ENCODE measurements at regions not wholly inside any gene's neighbourhood (a gene's known extent, or its start where the extent isn't known, plus 50 kb on each side); places are given as distances from the start of the nearest gene placed in this dataset.

- Histone ChIP-seq H4K20me1 (no peaks in the 10 kb centered on the region), H3K27me3 (no peaks in the 10 kb centered on the region), H3K9ac (no peak overlapping the region), H3K9me3 (replicated peaks in 1 of 11) (peaks cover 0 to 4% (median 0%) of the 10 kb centered on the region in 11 experiments; a peak in 2 of 22 replicates), H3K27ac (no peak overlapping the region), H3K36me3 (no peaks in the 10 kb centered on the region), H3K4me2 (no peak overlapping the region), H3K4me1 (no peaks in the 10 kb centered on the region), H3K4me3 (no peak overlapping the region)
- no peak for TF ChIP-seq Cebpa-rat (IDR thresholded peaks at IDR 0.05)
These were observed 217.3 kb upstream of the EEA1 start for GRCh38 chr12:93146263-93146939.

DNA sequence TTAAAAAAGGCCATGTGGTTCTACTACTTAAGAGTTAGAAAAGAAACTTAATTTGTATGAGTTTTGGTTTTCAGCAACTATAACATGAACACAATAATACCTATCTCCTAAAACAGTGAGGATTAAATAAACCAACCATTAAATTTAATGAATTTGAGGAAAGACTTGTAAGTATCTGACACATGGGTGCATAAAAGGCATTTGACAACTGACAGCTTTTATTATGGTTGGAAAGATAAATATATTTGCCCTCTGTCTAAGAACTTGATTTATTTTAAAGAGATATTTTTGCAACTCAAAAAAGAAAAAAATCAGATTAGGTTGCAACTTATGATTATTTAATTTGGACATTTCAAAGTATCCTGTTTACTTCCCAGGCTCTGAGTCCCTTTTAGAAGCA lies 217.9 kb upstream of the EEA1 start:
- no peak overlapping the region for H3K27ac ChIP-seq
- no peak overlapping the region for H3K4me2 ChIP-seq
- H3K36me3 ChIP-seq, result no peaks in the 10 kb centered on the region
- H3K4me3 ChIP-seq, result no peak overlapping the region
- H3K27me3 ChIP-seq, result no peaks in the 10 kb centered on the region
- no peaks in the 10 kb centered on the region for H3K4me1 ChIP-seq
- no peak overlapping the region for H3K9ac ChIP-seq
- no peak for TF ChIP-seq Cebpa-rat (IDR thresholded peaks at IDR 0.05)
- H3K9me3 ChIP-seq (replicated peaks in 1 of 11), result no peaks in the 10 kb centered on the region
- no peaks in the 10 kb centered on the region for H4K20me1 ChIP-seq

DNA sequence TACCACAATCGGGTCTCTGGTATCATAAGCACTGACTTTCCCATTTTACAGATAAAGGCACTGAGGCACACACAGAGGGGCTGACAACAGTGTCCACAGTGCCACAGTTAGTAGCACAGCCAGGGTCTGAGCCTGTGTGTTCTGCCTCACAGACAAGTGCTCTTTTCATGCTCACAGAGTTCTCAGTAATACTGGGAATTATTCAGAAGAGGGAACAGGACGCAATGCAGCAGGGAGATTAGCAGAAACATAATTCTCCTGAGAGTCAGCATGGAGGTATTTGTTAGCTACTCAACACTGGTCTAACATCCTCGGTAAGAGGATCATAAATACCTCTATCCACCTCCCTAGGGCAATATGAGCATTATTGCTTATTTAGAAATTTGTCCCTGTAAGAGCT lies 219.3 kb upstream of the EEA1 start:
- H3K4me3 ChIP-seq, result no peak overlapping the region
- H3K9me3 ChIP-seq (replicated peaks in 1 of 11), result no peaks in the 10 kb centered on the region
- no peaks in the 10 kb centered on the region for H3K36me3 ChIP-seq
- no peaks in the 10 kb centered on the region for H3K4me1 ChIP-seq
- no peak overlapping the region for H3K4me2 ChIP-seq
- no peaks in the 10 kb centered on the region for H3K27me3 ChIP-seq
- TF ChIP-seq Cebpa-rat (IDR thresholded peaks at IDR 0.05), result no peak
- no peaks in the 10 kb centered on the region for H4K20me1 ChIP-seq
- H3K27ac ChIP-seq, result no peak overlapping the region
- H3K9ac ChIP-seq, result no peak overlapping the region

GRCh38 chr12:93149229-93149628 lies 220.1 kb upstream of the EEA1 start:
- Histone ChIP-seq H3K9ac (no peak overlapping the region), H3K9me3 (replicated peaks in 1 of 11) (0 out of 22 replicates have a peak, but pooled peaks cover 0 to 1% (median 0%) of the 10 kb centered on the region in 11 experiments), H3K4me1 (no peaks in the 10 kb centered on the region), H3K27ac (no peak overlapping the region), H4K20me1 (no peaks in the 10 kb centered on the region), H3K27me3 (no peaks in the 10 kb centered on the region), H3K4me2 (no peak overlapping the region), H3K4me3 (no peak overlapping the region), H3K36me3 (no peaks in the 10 kb centered on the region)
- no peak for TF ChIP-seq Cebpa-rat (IDR thresholded peaks at IDR 0.05)

DNA sequence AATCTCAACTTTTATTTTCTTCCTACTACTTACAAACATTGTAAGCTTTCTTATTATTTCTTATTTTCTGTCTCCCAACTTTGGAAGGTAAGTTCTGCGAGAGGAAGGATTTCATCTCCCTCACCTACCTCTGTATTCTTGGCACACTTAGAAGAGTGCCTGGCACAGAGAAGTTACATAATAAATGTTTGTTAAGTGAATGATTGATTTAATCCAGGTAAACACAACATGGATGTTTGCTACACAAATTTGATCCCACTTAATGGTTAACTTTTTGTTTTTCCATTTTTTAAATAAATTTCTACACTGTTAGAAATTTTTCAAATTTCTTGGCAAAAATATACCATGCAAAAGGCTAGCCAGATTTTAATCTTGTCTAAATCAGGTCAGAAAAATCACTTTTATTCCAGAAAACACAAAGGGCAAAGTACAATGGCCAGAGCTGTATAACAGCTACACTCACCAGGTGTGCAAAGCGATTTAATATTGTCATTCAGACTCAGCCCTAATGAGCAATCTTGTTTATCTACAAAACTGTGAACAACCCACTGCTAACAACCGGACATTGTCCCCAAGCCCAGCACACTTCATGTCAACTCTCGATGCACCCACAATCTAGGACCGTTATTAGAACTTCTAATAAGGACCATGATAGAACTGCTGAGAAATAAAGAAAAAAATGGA lies 222.1 kb upstream of the EEA1 start:
- H3K9ac ChIP-seq, result no peak overlapping the region
- no peaks in the 10 kb centered on the region for H4K20me1 ChIP-seq
- H3K4me1 ChIP-seq, result no peaks in the 10 kb centered on the region
- H3K36me3 ChIP-seq, result no peaks in the 10 kb centered on the region
- no peak overlapping the region for H3K4me3 ChIP-seq
- no peaks in the 10 kb centered on the region for H3K27me3 ChIP-seq
- 0 out of 22 replicates have a peak, but pooled peaks cover 0 to 5% (median 0%) of the 10 kb centered on the region in 11 experiments for H3K9me3 ChIP-seq (replicated peaks in 1 of 11)
- no peak overlapping the region for H3K4me2 ChIP-seq
- TF ChIP-seq Cebpa-rat (IDR thresholded peaks at IDR 0.05), result no peak
- no peak overlapping the region for H3K27ac ChIP-seq

- Histone ChIP-seq H3K27ac (no peak overlapping the region), H4K20me1 (no peaks in the 10 kb centered on the region), H3K9ac (no peak overlapping the region), H3K36me3 (no peaks in the 10 kb centered on the region), H3K4me2 (no peak overlapping the region), H3K4me1 (no peaks in the 10 kb centered on the region), H3K27me3 (no peaks in the 10 kb centered on the region), H3K9me3 (replicated peaks in 1 of 11) (peaks cover 6 to 13% (median 8%) of the 10 kb centered on the region in 11 experiments; a peak in 21 of 22 replicates), H3K4me3 (no peak overlapping the region)
- no peak for TF ChIP-seq Cebpa-rat (IDR thresholded peaks at IDR 0.05)
These were observed 223.5 kb upstream of the EEA1 start for GRCh38 chr12:93152617-93153016.

- TF ChIP-seq Cebpa-rat (IDR thresholded peaks at IDR 0.05), result no peak
- Histone ChIP-seq H4K20me1 (no peaks in the 10 kb centered on the region), H3K4me2 (no peak overlapping the region), H3K27me3 (no peaks in the 10 kb centered on the region), H3K9ac (no peak overlapping the region), H3K9me3 (replicated peaks in 1 of 11) (peaks cover 13 to 20% (median 15%) of the 10 kb centered on the region in 11 experiments), H3K4me1 (no peaks in the 10 kb centered on the region), H3K4me3 (no peak overlapping the region), H3K36me3 (no peaks in the 10 kb centered on the region), H3K27ac (no peak overlapping the region)
These were observed 224.2 kb upstream of the EEA1 start for GRCh38 chr12:93153321-93153720.

GRCh38 chr12:93154096-93154728 lies 223.5 kb upstream of the NUDT4 start:
- Histone ChIP-seq H3K4me1 (no peaks in the 10 kb centered on the region), H3K4me2 (no peak overlapping the region), H3K27me3 (no peaks in the 10 kb centered on the region), H3K27ac (no peak overlapping the region), H3K9me3 (replicated peaks in 1 of 11) (peaks cover 20 to 26% (median 21%) of the 10 kb centered on the region in 11 experiments), H4K20me1 (no peaks in the 10 kb centered on the region), H3K9ac (no peak overlapping the region), H3K4me3 (no peak overlapping the region), H3K36me3 (no peaks in the 10 kb centered on the region)
- no peak for TF ChIP-seq Cebpa-rat (IDR thresholded peaks at IDR 0.05)

- no peak overlapping the region for H3K4me3 ChIP-seq
- no peaks in the 10 kb centered on the region for H3K36me3 ChIP-seq
- no peaks in the 10 kb centered on the region for H4K20me1 ChIP-seq
- peaks cover 20 to 26% (median 21%) of the 10 kb centered on the region in 11 experiments for H3K9me3 ChIP-seq (replicated peaks in 1 of 11)
- H3K4me2 ChIP-seq, result no peak overlapping the region
- no peaks in the 10 kb centered on the region for H3K27me3 ChIP-seq
- H3K4me1 ChIP-seq, result no peaks in the 10 kb centered on the region
- no peak overlapping the region for H3K9ac ChIP-seq
- no peak for TF ChIP-seq Cebpa-rat (IDR thresholded peaks at IDR 0.05)
- no peak overlapping the region for H3K27ac ChIP-seq
These were observed 222.8 kb upstream of the NUDT4 start for GRCh38 chr12:93154753-93155480.
